ENCODE measurements at regions not wholly inside any gene's neighbourhood (a gene's known extent, or its start where the extent isn't known, plus 50 kb on each side); places are given as distances from the start of the nearest gene placed in this dataset.

DNA sequence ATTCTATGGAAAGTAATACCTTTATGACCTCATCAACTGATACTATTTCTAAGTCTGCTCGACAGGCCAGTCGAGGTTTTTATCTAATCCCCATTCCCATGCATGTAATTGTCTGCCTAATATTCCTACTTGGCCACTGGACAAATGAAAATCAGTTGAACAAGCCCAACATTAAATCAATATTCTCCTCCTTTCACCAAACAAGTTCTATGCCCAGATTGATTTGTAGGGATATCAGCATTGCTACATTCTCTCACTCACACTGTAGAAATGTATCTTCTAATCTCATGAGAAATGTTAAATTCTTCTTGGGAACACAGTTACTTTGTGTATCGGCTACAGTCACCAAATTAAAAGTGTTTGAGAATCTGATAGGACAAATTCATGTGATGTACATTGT is 208.8 kb upstream of the CTNND2 start:
- intact Hi-C loops (cut with DNase I; ENCODE audit: low total_unique reads) = no loop called here
- DNase-seq = no peak
- no peak overlapping the region for H3K27ac ChIP-seq
- no peaks in the 10 kb centered on the region for H3K27me3 ChIP-seq (replicated peaks in 1 of 7)
- TF ChIP-seq POLR2AphosphoS5 (IDR thresholded peaks at IDR 0.05) (no peak), POLR2A (IDR thresholded peaks at IDR 0.05) (no peak)
- TF ChIP-seq, protein P1, sequence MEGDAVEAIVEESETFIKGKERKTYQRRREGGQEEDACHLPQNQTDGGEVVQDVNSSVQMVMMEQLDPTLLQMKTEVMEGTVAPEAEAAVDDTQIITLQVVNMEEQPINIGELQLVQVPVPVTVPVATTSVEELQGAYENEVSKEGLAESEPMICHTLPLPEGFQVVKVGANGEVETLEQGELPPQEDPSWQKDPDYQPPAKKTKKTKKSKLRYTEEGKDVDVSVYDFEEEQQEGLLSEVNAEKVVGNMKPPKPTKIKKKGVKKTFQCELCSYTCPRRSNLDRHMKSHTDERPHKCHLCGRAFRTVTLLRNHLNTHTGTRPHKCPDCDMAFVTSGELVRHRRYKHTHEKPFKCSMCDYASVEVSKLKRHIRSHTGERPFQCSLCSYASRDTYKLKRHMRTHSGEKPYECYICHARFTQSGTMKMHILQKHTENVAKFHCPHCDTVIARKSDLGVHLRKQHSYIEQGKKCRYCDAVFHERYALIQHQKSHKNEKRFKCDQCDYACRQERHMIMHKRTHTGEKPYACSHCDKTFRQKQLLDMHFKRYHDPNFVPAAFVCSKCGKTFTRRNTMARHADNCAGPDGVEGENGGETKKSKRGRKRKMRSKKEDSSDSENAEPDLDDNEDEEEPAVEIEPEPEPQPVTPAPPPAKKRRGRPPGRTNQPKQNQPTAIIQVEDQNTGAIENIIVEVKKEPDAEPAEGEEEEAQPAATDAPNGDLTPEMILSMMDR (IDR thresholded peaks at IDR 0.05 in 8 of 11, conservative IDR thresholded peaks at IDR 0.05 in 3 of 11) = no peak
- H3K9me3 ChIP-seq = peaks cover 0 to 4% (median 0%) of the 10 kb centered on the region in 8 donors
- H3K36me3 ChIP-seq = no peaks in the 10 kb centered on the region
- H3K4me3 ChIP-seq = no peak overlapping the region
- 69 to 90% (median 75%) methylated on average over 3 of the region's 3 CpGs for WGBS, 5 donors
- H3K4me1 ChIP-seq = no peaks in the 10 kb centered on the region

DNA sequence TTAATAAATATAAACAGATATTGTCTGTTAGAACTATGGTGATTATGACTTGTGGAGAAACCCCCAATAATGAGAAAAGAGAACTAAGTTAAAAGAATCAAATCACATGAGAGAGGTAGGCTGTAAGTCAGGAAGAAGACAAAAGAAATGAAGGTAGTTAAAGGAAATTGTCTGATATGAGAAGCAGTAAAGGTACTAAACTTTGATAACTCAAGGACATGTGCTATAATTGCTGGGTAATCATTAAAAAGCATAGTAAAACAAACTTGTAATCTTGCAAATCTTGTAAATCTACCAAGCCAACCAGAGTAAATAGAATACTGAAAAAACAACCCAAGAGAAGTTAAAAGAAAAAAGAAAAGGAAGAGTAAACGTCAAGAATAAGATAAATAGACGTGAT is 207.0 kb upstream of the CTNND2 start:
- no peaks in the 10 kb centered on the region for H3K36me3 ChIP-seq
- H3K9me3 ChIP-seq = peaks cover 0 to 4% (median 0%) of the 10 kb centered on the region in 8 donors
- H3K27ac ChIP-seq = no peak overlapping the region
- WGBS, 5 donors = 55 to 78% (median 67%) methylated on average over 2 of the region's 2 CpGs
- no peak overlapping the region for H3K4me3 ChIP-seq
- TF ChIP-seq, protein P1 (IDR thresholded peaks at IDR 0.05 in 8 of 11, conservative IDR thresholded peaks at IDR 0.05 in 3 of 11) = no peak
- TF ChIP-seq POLR2A (IDR thresholded peaks at IDR 0.05) (no peak), POLR2AphosphoS5 (IDR thresholded peaks at IDR 0.05) (no peak)
- DNase-seq = no peak
- H3K27me3 ChIP-seq (replicated peaks in 1 of 7) = no peaks in the 10 kb centered on the region
- no peaks in the 10 kb centered on the region for H3K4me1 ChIP-seq
- intact Hi-C loops (cut with DNase I; ENCODE audit: low total_unique reads) = no loop called here

DNA sequence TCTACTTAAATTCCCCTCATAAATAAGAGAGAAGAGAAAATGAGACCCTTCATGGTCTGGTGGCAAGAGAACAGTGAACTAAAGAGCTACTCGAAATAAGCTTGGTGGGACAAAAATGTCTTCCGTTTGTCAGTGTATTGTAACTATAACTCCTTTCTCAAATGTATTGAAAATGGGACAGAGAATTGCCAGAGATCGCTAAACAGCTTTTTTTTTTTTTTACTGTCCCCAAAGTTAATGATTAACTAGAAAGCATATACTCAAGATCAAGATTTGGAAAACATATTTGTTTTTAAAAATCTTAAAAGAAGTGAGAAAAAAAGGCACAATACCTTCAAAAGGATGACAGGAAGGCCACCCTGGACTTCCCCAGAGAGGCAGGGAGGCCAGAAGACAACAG is 206.4 kb upstream of the CTNND2 start:
- Histone ChIP-seq H3K36me3 (no peaks in the 10 kb centered on the region), H3K27ac (no peak overlapping the region), H3K4me3 (no peak overlapping the region), H3K4me1 (no peaks in the 10 kb centered on the region), H3K27me3 (replicated peaks in 1 of 7) (no peaks in the 10 kb centered on the region), H3K9me3 (peaks cover 0 to 4% (median 0%) of the 10 kb centered on the region in 8 donors)
- DNase-seq = no peak
- 79 to 89% (median 81%) methylated on average over 3 of the region's 3 CpGs for WGBS, 5 donors
- no peak for TF ChIP-seq POLR2A (IDR thresholded peaks at IDR 0.05)
- TF ChIP-seq, protein P1 (IDR thresholded peaks at IDR 0.05 in 8 of 11, conservative IDR thresholded peaks at IDR 0.05 in 3 of 11) = no peak
- TF ChIP-seq POLR2AphosphoS5 (IDR thresholded peaks at IDR 0.05) = no peak
- intact Hi-C loops (cut with DNase I; ENCODE audit: low total_unique reads) = no loop called here

DNA sequence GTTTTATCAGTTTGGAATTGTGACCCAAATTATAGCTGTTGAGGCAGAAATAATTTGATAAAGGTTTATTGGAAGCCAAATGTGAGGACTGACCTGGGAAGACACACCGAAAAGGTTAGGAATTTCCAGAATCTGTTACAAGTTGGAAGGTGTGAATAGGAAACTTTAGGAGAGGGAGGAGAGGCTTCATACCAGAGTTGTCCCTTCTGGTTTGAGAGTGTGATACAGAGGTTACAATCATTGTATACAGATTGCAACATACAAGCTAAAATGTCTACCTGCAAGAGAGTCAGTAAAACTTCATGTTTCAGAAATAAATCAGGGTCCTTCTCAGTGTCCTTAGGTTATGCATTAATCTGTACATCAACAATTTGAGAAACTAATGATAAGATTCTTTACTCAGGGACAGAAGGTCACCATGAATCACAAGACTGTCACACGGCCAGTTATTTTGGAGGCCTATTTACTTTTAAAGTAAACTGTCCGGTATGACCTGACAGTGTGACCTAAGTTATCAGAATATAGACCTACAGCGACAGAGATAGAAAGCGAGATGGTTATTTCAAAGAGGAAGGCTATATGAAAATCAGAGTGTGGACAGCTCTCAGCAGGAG is 204.9 kb upstream of the CTNND2 start:
- no peaks in the 10 kb centered on the region for H3K27me3 ChIP-seq (replicated peaks in 1 of 7)
- no peak for DNase-seq
- intact Hi-C loops (cut with DNase I; ENCODE audit: low total_unique reads) = no loop called here
- H3K9me3 ChIP-seq = peaks cover 0 to 4% (median 0%) of the 10 kb centered on the region in 8 donors
- no peaks in the 10 kb centered on the region for H3K36me3 ChIP-seq
- no peak overlapping the region for H3K27ac ChIP-seq
- H3K4me1 ChIP-seq = no peaks in the 10 kb centered on the region
- no peak overlapping the region for H3K4me3 ChIP-seq
- 57 to 74% (median 71%) methylated on average over 5 of the region's 5 CpGs for WGBS, 5 donors
- TF ChIP-seq POLR2AphosphoS5 (IDR thresholded peaks at IDR 0.05) (no peak), POLR2A (IDR thresholded peaks at IDR 0.05) (no peak)
- TF ChIP-seq, protein P1 (IDR thresholded peaks at IDR 0.05 in 8 of 11, conservative IDR thresholded peaks at IDR 0.05 in 3 of 11) = no peak
